HepG2 (cell line): ENCODE measurements at regions not wholly inside any gene's neighbourhood (a gene's known extent, or its start where the extent isn't known, plus 50 kb on each side); places are given as distances from the start of the nearest gene placed in this dataset.

Experiments
- CCAR2 ChIP-seq: fragments of 200-400 bp; formaldehyde crosslinking; optimal IDR thresholded peaks from 2 replicates; pipeline ENCODE3; 2018; ENCODE audit warnings: low read depth, mild to moderate bottlenecking, low read length, moderate library complexity
- HDAC2 ChIP-seq: sonication (generic); formaldehyde crosslinking; IDR thresholded peaks from 2 replicates; pipeline ENCODE4 v1.4.0; 2020; ENCODE audit warnings: missing genetic modification reagents
- NCOA5 ChIP-seq: sonication (generic); formaldehyde crosslinking; IDR thresholded peaks from 2 replicates; pipeline ENCODE4 v1.4.0; 2020; ENCODE audit warnings: missing genetic modification reagents
- NPAS2 ChIP-seq: sonication (generic); formaldehyde crosslinking; IDR thresholded peaks from 2 replicates; pipeline ENCODE4 v1.8.0; 2022; ENCODE audit warnings: mild to moderate bottlenecking, missing genetic modification reagents, borderline replicate concordance
- PAF1 ChIP-seq: IDR thresholded peaks from 2 replicates; pipeline ENCODE4 v1.6.1; 2016; ENCODE audit warnings: missing genetic modification reagents, missing compliant biosample characterization
- SALL1 ChIP-seq: sonication (generic); formaldehyde crosslinking; IDR thresholded peaks from 2 replicates; pipeline ENCODE4 v1.8.0; 2022; ENCODE audit warnings: mild to moderate bottlenecking, missing genetic modification reagents
- SCMH1 ChIP-seq: sonication (generic); formaldehyde crosslinking; IDR thresholded peaks from 2 replicates; pipeline ENCODE4 v1.9.0; 2021; ENCODE audit warnings: missing genetic modification reagents, mild to moderate bottlenecking, borderline replicate concordance
- SP4 ChIP-seq: sonication (generic); formaldehyde crosslinking; IDR thresholded peaks from 2 replicates; pipeline ENCODE4 v1.8.1; 2023; ENCODE audit warnings: mild to moderate bottlenecking, missing genetic modification reagents
- TAF1 ChIP-seq: sonication (generic); formaldehyde crosslinking; IDR thresholded peaks from 2 replicates; pipeline ENCODE4 v1.4.0; 2020; ENCODE audit warnings: missing genetic modification reagents
- YEATS2 ChIP-seq: sonication (generic); formaldehyde crosslinking; IDR thresholded peaks from 2 replicates; pipeline ENCODE4 v1.4.0; 2020; ENCODE audit warnings: missing genetic modification reagents, borderline replicate concordance
- ZNF546 ChIP-seq: sonication (generic); formaldehyde crosslinking; conservative IDR thresholded peaks from 2 replicates; pipeline ENCODE4 v1.8.1; 2023; ENCODE audit warnings: mild to moderate bottlenecking, missing genetic modification reagents
- ZNF672 ChIP-seq: sonication (generic); formaldehyde crosslinking; IDR thresholded peaks from 2 replicates; pipeline ENCODE4 v1.8.1; 2022; ENCODE audit warnings: missing genetic modification reagents
- ZNF761 ChIP-seq: sonication (generic); formaldehyde crosslinking; conservative IDR thresholded peaks from 2 replicates; pipeline ENCODE4 v1.4.0; 2020; ENCODE audit warnings: mild to moderate bottlenecking, missing genetic modification reagents
- ZNF773 ChIP-seq: sonication (generic); formaldehyde crosslinking; IDR thresholded peaks from 2 replicates; pipeline ENCODE4 v1.4.0; 2020; ENCODE audit warnings: missing genetic modification reagents, borderline replicate concordance
- TF ChIP-seq, protein P1 (sequence below): IDR thresholded peaks from 2 replicates; pipeline ENCODE4 v1.6.1; 2018; ENCODE audit warnings: missing genetic modification reagents
- TF ChIP-seq, protein P2 (sequence below): sonication (generic); formaldehyde crosslinking; IDR thresholded peaks from 2 replicates; pipeline ENCODE4 v1.5.0; 2020; ENCODE audit warnings: missing genetic modification reagents
- TF ChIP-seq, protein P3 (sequence below): IDR thresholded peaks from 2 replicates; pipeline ENCODE4 v1.4.0; 2020; ENCODE audit warnings: mild to moderate bottlenecking, missing genetic modification reagents
- TF ChIP-seq, protein P4 (sequence below): sonication (generic); formaldehyde crosslinking; IDR thresholded peaks from 2 replicates; pipeline ENCODE4 v1.8.1; 2023; ENCODE audit warnings: mild to moderate bottlenecking, inconsistent platforms, moderate library complexity, missing genetic modification reagents, borderline replicate concordance
- TF ChIP-seq, protein P5 (sequence below): sonication (generic); formaldehyde crosslinking; conservative IDR thresholded peaks from 2 replicates; pipeline ENCODE4 v1.4.0; 2020; ENCODE audit warnings: missing genetic modification reagents
- TF ChIP-seq, protein P6 (sequence below), 2 experiments: sonication (generic) in 1 of 2; formaldehyde crosslinking in 1 of 2; IDR thresholded peaks; 2 replicates each; pipeline versions ENCODE4 v1.5.1 to v1.6.1; 2011 to 2020; ENCODE audit warnings: borderline replicate concordance in 1 of 2, low read depth in 1 of 2, low read length in 1 of 2, mild to moderate bottlenecking in 1 of 2, missing genetic modification reagents in 1 of 2, moderate library complexity in 1 of 2

DNA sequence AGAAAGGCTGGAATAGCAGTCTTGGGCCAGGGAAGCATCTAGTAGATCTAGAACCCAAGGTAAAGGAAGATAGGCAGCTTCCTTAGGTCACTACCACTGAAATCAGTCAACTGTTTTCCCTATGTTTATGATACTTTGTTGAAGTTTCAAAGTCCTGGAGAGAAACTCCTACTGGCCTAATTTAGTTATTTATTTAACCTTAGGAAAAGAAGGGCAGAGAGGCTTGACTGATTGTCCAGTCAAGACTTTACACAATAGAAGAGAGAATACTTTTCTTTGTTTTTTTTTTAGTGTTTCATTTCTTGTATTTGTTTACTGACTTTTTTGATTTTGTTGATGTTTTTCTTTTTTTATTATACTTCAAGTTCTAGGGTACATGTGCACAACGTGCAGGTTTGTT, 138.9 kb upstream of the PHYHIPL start (continued):
- no peak for TF ChIP-seq CCAR2
- TF ChIP-seq ZNF773 (CRISPR knock-in tag), result no peak
- TF ChIP-seq, protein P1, sequence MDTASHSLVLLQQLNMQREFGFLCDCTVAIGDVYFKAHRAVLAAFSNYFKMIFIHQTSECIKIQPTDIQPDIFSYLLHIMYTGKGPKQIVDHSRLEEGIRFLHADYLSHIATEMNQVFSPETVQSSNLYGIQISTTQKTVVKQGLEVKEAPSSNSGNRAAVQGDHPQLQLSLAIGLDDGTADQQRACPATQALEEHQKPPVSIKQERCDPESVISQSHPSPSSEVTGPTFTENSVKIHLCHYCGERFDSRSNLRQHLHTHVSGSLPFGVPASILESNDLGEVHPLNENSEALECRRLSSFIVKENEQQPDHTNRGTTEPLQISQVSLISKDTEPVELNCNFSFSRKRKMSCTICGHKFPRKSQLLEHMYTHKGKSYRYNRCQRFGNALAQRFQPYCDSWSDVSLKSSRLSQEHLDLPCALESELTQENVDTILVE (CRISPR knock-in tag), result no peak
- TF ChIP-seq, protein P2, sequence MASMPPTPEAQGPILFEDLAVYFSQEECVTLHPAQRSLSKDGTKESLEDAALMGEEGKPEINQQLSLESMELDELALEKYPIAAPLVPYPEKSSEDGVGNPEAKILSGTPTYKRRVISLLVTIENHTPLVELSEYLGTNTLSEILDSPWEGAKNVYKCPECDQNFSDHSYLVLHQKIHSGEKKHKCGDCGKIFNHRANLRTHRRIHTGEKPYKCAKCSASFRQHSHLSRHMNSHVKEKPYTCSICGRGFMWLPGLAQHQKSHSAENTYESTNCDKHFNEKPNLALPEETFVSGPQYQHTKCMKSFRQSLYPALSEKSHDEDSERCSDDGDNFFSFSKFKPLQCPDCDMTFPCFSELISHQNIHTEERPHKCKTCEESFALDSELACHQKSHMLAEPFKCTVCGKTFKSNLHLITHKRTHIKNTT (CRISPR knock-in tag), result no peak
- no peak for TF ChIP-seq TAF1
- TF ChIP-seq, protein P3, sequence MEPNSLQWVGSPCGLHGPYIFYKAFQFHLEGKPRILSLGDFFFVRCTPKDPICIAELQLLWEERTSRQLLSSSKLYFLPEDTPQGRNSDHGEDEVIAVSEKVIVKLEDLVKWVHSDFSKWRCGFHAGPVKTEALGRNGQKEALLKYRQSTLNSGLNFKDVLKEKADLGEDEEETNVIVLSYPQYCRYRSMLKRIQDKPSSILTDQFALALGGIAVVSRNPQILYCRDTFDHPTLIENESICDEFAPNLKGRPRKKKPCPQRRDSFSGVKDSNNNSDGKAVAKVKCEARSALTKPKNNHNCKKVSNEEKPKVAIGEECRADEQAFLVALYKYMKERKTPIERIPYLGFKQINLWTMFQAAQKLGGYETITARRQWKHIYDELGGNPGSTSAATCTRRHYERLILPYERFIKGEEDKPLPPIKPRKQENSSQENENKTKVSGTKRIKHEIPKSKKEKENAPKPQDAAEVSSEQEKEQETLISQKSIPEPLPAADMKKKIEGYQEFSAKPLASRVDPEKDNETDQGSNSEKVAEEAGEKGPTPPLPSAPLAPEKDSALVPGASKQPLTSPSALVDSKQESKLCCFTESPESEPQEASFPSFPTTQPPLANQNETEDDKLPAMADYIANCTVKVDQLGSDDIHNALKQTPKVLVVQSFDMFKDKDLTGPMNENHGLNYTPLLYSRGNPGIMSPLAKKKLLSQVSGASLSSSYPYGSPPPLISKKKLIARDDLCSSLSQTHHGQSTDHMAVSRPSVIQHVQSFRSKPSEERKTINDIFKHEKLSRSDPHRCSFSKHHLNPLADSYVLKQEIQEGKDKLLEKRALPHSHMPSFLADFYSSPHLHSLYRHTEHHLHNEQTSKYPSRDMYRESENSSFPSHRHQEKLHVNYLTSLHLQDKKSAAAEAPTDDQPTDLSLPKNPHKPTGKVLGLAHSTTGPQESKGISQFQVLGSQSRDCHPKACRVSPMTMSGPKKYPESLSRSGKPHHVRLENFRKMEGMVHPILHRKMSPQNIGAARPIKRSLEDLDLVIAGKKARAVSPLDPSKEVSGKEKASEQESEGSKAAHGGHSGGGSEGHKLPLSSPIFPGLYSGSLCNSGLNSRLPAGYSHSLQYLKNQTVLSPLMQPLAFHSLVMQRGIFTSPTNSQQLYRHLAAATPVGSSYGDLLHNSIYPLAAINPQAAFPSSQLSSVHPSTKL (CRISPR knock-in tag), result peak; percentile 88
- no peak for TF ChIP-seq PAF1
- TF ChIP-seq SP4 (CRISPR knock-in tag), result no peak
- no peak for TF ChIP-seq NCOA5 (CRISPR knock-in tag)
- no peak for TF ChIP-seq SALL1 (CRISPR knock-in tag)
- peak; percentile 69 for TF ChIP-seq HDAC2 (CRISPR knock-in tag)
- TF ChIP-seq, protein P4, sequence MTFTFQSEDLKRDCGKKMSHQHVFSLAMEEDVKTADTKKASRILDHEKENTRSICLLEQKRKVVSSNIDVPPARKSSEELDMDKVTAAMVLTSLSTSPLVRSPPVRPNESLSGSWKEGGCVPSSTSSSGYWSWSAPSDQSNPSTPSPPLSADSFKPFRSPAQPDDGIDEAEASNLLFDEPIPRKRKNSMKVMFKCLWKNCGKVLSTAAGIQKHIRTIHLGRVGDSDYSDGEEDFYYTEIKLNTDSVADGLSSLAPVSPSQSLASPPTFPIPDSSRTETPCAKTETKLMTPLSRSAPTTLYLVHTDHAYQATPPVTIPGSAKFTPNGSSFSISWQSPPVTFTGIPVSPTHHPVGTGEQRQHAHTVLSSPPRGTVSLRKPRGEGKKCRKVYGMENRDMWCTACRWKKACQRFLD (CRISPR knock-in tag), result no peak
- no peak for TF ChIP-seq ZNF546 (CRISPR knock-in tag)
- TF ChIP-seq, protein P5, sequence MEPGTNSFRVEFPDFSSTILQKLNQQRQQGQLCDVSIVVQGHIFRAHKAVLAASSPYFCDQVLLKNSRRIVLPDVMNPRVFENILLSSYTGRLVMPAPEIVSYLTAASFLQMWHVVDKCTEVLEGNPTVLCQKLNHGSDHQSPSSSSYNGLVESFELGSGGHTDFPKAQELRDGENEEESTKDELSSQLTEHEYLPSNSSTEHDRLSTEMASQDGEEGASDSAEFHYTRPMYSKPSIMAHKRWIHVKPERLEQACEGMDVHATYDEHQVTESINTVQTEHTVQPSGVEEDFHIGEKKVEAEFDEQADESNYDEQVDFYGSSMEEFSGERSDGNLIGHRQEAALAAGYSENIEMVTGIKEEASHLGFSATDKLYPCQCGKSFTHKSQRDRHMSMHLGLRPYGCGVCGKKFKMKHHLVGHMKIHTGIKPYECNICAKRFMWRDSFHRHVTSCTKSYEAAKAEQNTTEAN (CRISPR knock-in tag), result no peak
- no peak for TF ChIP-seq NPAS2 (CRISPR knock-in tag)
- no peak for TF ChIP-seq YEATS2 (CRISPR knock-in tag)
- TF ChIP-seq SCMH1, result no peak
- TF ChIP-seq, protein P6, sequence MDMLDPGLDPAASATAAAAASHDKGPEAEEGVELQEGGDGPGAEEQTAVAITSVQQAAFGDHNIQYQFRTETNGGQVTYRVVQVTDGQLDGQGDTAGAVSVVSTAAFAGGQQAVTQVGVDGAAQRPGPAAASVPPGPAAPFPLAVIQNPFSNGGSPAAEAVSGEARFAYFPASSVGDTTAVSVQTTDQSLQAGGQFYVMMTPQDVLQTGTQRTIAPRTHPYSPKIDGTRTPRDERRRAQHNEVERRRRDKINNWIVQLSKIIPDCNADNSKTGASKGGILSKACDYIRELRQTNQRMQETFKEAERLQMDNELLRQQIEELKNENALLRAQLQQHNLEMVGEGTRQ (IDR thresholded peaks at IDR 0.05; ENCODE audit: low read depth, low read length), result no peak
- TF ChIP-seq, protein P6 (CRISPR knock-in tag; IDR thresholded peaks at IDR 0.05; ENCODE audit: borderline replicate concordance), result no peak
- TF ChIP-seq ZNF761 (CRISPR knock-in tag), result no peak
- TF ChIP-seq ZNF672 (CRISPR knock-in tag), result no peak
